ENCODE measurements at regions not wholly inside any gene's neighbourhood (a gene's known extent, or its start where the extent isn't known, plus 50 kb on each side); places are given as distances from the start of the nearest gene placed in this dataset.

DNA sequence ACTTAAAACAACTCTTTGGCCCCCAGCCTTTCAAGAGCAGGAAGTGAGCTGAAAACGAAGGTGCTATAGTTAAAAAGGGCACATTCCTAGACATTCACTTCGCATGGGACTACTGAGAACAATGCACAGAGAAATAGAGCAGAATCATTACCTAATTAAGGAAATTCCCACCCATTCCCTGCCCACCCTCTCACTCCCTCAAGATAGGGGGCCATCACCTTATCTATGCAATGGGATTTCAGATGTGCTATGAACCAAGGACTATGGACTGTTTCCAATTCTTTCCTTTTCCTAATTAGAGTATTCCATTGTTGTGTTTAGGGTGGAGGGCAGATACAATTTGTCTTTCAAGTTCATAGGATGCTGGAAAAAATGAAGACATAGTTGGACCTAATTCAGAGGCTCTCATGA, 476.8 kb downstream of the CETN3 start:
- intact Hi-C loops (cut with micrococcal nuclease) (loop anchor here (5.0 to 10.0 kb wide), 2 partner anchors 592 to 1105 kb away; partner anchors contain the start of gene LYSMD3), dilution Hi-C loops (cut with MboI; ENCODE audit: extremely low pct_ligation_motif_present, low sequenced_read_pairs) (no loop called here)
- Histone ChIP-seq H4K20me1 (replicated peaks; ENCODE audit: control insufficient read depth, extremely low read depth, insufficient read depth, low read length) (no peaks in the 10 kb centered on the region), H3K9me3 (replicated peaks; ENCODE audit: control insufficient read depth, insufficient read depth, low read length) (no peaks in the 10 kb centered on the region), H3K4me3 (replicated peaks in 1 of 3; ENCODE audit: insufficient read depth in 1 of 3, low read depth in 1 of 3, low read length in 3 of 3) (no peak overlapping the region), H3K36me3 (ENCODE audit: control insufficient read depth in 2 of 2, extremely low read depth in 1 of 2, insufficient read depth in 2 of 2, low read length in 2 of 2) (no peaks in the 10 kb centered on the region), H3K9me1 (replicated peaks; ENCODE audit: control insufficient read depth, extremely low read depth, insufficient read depth, low read length) (no peaks in the 10 kb centered on the region), H3K9ac (replicated peaks; ENCODE audit: extremely low read depth, insufficient read depth, low read length) (no peak overlapping the region), H3K4me2 (ENCODE audit: insufficient read depth, low read length) (peak overlapping the region; percentile 30), H3K79me2 (ENCODE audit: control insufficient read depth, insufficient read depth, low read length) (no peaks in the 10 kb centered on the region), H3K4me1 (ENCODE audit: control insufficient read depth, extremely low read depth, insufficient read depth, low read length) (peaks cover 29% of the 10 kb centered on the region), H3K27me3 (ENCODE audit: control insufficient read depth in 2 of 2, insufficient read depth in 2 of 2, low read length in 2 of 2) (no peaks in the 10 kb centered on the region), H2AFZ (ENCODE audit: low read depth, low read length) (no peak overlapping the region), H3K27ac (ENCODE audit: insufficient read depth, low read depth, low read length) (peak overlapping the region; percentile 97)
- FAIRE-seq (no peak), DNase-seq (ENCODE audit: low read depth, low spot score) (peak; percentile 63)
- ChIA-PET CTCF (no interaction called here), POLR2A (no interaction called here)
- TF ChIP-seq MYC (IDR thresholded peaks at IDR 0.05; ENCODE audit: low read depth, low read length) (no peak), JUN (IDR thresholded peaks at IDR 0.05; ENCODE audit: borderline replicate concordance, insufficient read depth, insufficient read length, low read depth) (no peak), FOS (IDR thresholded peaks at IDR 0.05; ENCODE audit: borderline replicate concordance, insufficient read depth, low read length) (no peak), POLR2A (IDR thresholded peaks at IDR 0.05; ENCODE audit: low read depth, low read length) (no peak), POLR2AphosphoS5 (IDR thresholded peaks at IDR 0.05; ENCODE audit: insufficient read depth, low read depth, low read length) (no peak), GATA2 (IDR thresholded peaks at IDR 0.05; ENCODE audit: insufficient read depth, insufficient read length, low read depth, low read length) (no peak), EZH2 (IDR thresholded peaks at IDR 0.05; ENCODE audit: borderline replicate concordance, low read depth, low read length, severe bottlenecking) (no peak)
- TF ChIP-seq, protein P1, sequence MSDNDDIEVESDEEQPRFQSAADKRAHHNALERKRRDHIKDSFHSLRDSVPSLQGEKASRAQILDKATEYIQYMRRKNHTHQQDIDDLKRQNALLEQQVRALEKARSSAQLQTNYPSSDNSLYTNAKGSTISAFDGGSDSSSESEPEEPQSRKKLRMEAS (IDR thresholded peaks at IDR 0.05; ENCODE audit: insufficient read depth, insufficient read length) = no peak
- TF ChIP-seq, protein P2, sequence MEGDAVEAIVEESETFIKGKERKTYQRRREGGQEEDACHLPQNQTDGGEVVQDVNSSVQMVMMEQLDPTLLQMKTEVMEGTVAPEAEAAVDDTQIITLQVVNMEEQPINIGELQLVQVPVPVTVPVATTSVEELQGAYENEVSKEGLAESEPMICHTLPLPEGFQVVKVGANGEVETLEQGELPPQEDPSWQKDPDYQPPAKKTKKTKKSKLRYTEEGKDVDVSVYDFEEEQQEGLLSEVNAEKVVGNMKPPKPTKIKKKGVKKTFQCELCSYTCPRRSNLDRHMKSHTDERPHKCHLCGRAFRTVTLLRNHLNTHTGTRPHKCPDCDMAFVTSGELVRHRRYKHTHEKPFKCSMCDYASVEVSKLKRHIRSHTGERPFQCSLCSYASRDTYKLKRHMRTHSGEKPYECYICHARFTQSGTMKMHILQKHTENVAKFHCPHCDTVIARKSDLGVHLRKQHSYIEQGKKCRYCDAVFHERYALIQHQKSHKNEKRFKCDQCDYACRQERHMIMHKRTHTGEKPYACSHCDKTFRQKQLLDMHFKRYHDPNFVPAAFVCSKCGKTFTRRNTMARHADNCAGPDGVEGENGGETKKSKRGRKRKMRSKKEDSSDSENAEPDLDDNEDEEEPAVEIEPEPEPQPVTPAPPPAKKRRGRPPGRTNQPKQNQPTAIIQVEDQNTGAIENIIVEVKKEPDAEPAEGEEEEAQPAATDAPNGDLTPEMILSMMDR (IDR thresholded peaks at IDR 0.05; ENCODE audit: extremely low read depth in 1 of 2, insufficient read depth in 1 of 2, low read depth in 1 of 2, low read length in 2 of 2) = no peak
- no TSS peak for BruUV-seq (replicated peaks)

Measured in endothelial cell of umbilical vein (primary cell).